AG09309 (cell line): ENCODE measurements at regions not wholly inside any gene's neighbourhood (a gene's known extent, or its start where the extent isn't known, plus 50 kb on each side); places are given as distances from the start of the nearest gene placed in this dataset.

Experiments used
- DNase-seq: peaks from one replicate; pipeline ENCODE4 v3.0.0-alpha.2; 2010; ENCODE audit warnings: low read depth
- H3K4me3 ChIP-seq: 2 replicates; pipeline ENCODE4 v1.5.1; 2011; ENCODE audit warnings: mild to moderate bottlenecking, low read depth, low read length, moderate library complexity; ENCODE audit not compliant: control insufficient read depth
- CTCF ChIP-seq: IDR thresholded peaks from 2 replicates; pipeline ENCODE4 v1.5.1; 2011; ENCODE audit warnings: mild to moderate bottlenecking, low read depth, low read length, inconsistent platforms; ENCODE audit not compliant: insufficient read depth, control insufficient read depth; ENCODE audit errors: missing control alignments

GRCh38 chr16:73142053-73142854 is 94.3 kb upstream of the ZFHX3 start:
- H3K4me3 ChIP-seq = no peak overlapping the region
- no peak for DNase-seq
- no peak for TF ChIP-seq CTCF

GRCh38 chr16:73140929-73141328 is 93.0 kb upstream of the ZFHX3 start:
- no peak for DNase-seq
- no peak for TF ChIP-seq CTCF

GRCh38 chr16:73131156-73131862 is 83.4 kb upstream of the ZFHX3 start:
- no peak for DNase-seq
- no peak overlapping the region for H3K4me3 ChIP-seq
- no peak for TF ChIP-seq CTCF

More at GRCh38 chr16:73140929-73141328, 93.0 kb upstream of the ZFHX3 start:
- H3K4me3 ChIP-seq = no peak overlapping the region

GRCh38 chr16:73129455-73129854 is 81.5 kb upstream of the ZFHX3 start:
- no peak overlapping the region for H3K4me3 ChIP-seq
- DNase-seq = no peak
- no peak for TF ChIP-seq CTCF

GRCh38 chr16:73126525-73126853 is 78.6 kb upstream of the ZFHX3 start:
- DNase-seq = peak; percentile 59
- TF ChIP-seq CTCF = no peak
- H3K4me3 ChIP-seq = no peak overlapping the region

- no peak for TF ChIP-seq CTCF
- H3K4me3 ChIP-seq = no peak overlapping the region
- no peak for DNase-seq
These were observed 78.1 kb upstream of the ZFHX3 start for GRCh38 chr16:73125850-73126524.
